Activated CD4-positive, alpha-beta T cell treated with anti-CD3 and anti-CD28 coated beads, Interleukin-2, Interleukin-6, amounts not matched to agents 100 ng/mL and 50 ng/mL, durations not matched to agents 16 hours and 8 hours (primary cell): ENCODE measurements at regions not wholly inside any gene's neighbourhood (a gene's known extent, or its start where the extent isn't known, plus 50 kb on each side); places are given as distances from the start of the nearest gene placed in this dataset.

ENCODE experiments used
- DNase-seq: peaks from one replicate; pipeline ENCODE4 v3.0.0-alpha.2; 2020

- DNase-seq, result no peak
These were observed 327.3 kb downstream of the SIPA1L2 start for GRCh38 chr1:232302376-232303221.

GRCh38 chr1:232301246-232301645 is 328.7 kb downstream of the SIPA1L2 start:
- DNase-seq, result no peak

GRCh38 chr1:232300466-232300865 is 329.5 kb downstream of the SIPA1L2 start:
- no peak for DNase-seq

GRCh38 chr1:232296461-232296860 is 333.5 kb downstream of the SIPA1L2 start:
- no peak for DNase-seq

- DNase-seq, result no peak
These were observed 336.6 kb downstream of the SIPA1L2 start for GRCh38 chr1:232293361-232293760.

- DNase-seq, result no peak
These were observed 337.1 kb downstream of the SIPA1L2 start for GRCh38 chr1:232292818-232293217.

- DNase-seq, result no peak
These were observed 337.7 kb downstream of the SIPA1L2 start for GRCh38 chr1:232292239-232292638.

- DNase-seq, result no peak
These were observed 338.3 kb downstream of the SIPA1L2 start for GRCh38 chr1:232291681-232292080.

GRCh38 chr1:232291261-232291660 is 338.7 kb downstream of the SIPA1L2 start:
- DNase-seq, result no peak

GRCh38 chr1:232290570-232290969 is 339.4 kb downstream of the SIPA1L2 start:
- DNase-seq, result no peak

- no peak for DNase-seq
These were observed 342.0 kb downstream of the SIPA1L2 start for GRCh38 chr1:232287676-232288569.

- DNase-seq, result no peak
These were observed 344.8 kb downstream of the SIPA1L2 start for GRCh38 chr1:232285138-232285537.

GRCh38 chr1:232283864-232284263 is 346.1 kb downstream of the SIPA1L2 start:
- no peak for DNase-seq

GRCh38 chr1:232282498-232282897 is 347.4 kb downstream of the SIPA1L2 start:
- DNase-seq, result no peak

- no peak for DNase-seq
These were observed 349.0 kb downstream of the SIPA1L2 start for GRCh38 chr1:232280910-232281309.

- no peak for DNase-seq
These were observed 350.0 kb downstream of the SIPA1L2 start for GRCh38 chr1:232279909-232280400.

GRCh38 chr1:232278925-232279324 is 351.0 kb downstream of the SIPA1L2 start:
- DNase-seq, result no peak

- DNase-seq, result no peak
These were observed 353.3 kb downstream of the SIPA1L2 start for GRCh38 chr1:232276651-232277050.

- DNase-seq, result no peak
These were observed 354.8 kb downstream of the SIPA1L2 start for GRCh38 chr1:232274999-232275710.

GRCh38 chr1:232274236-232274855 is 355.6 kb downstream of the SIPA1L2 start:
- no peak for DNase-seq

GRCh38 chr1:232273011-232273410 is 356.9 kb downstream of the SIPA1L2 start:
- no peak for DNase-seq

GRCh38 chr1:232271991-232272589 is 357.8 kb downstream of the SIPA1L2 start:
- no peak for DNase-seq
